Esophagus muscularis mucosa (tissue), 4 donors: ENCODE measurements at regions not wholly inside any gene's neighbourhood (a gene's known extent, or its start where the extent isn't known, plus 50 kb on each side); places are given as distances from the start of the nearest gene placed in this dataset.
"Not testable (repeated sequence)": the region's sequence is repeated elsewhere in the genome, so short reads cannot be mapped to it uniquely, and the experiment has no call there.

Source experiments
- DNase-seq: peaks from one replicate; pipeline ENCODE4 v3.0.0-alpha.2; 2017; ENCODE audit errors: extremely low spot score
- H3K27ac ChIP-seq, 4 donors: fragments of 200-600 bp; sonication (generic); replicated peaks in 1 of 4; 1 replicate in 3 of 4; 2 replicates in 1 of 4; pipeline ENCODE4 v1.5.1; 2016 to 2019; ENCODE audit warnings: mild to moderate bottlenecking in 1 of 4
- H3K27me3 ChIP-seq, 4 donors: fragments of 200-600 bp; sonication (generic); one replicate each; pipeline versions ENCODE4 v1.5.1 to v1.6.0; 2016 to 2019
- H3K36me3 ChIP-seq, 4 donors: fragments of 200-600 bp; sonication (generic); one replicate each; pipeline ENCODE4 v1.5.1; 2016 to 2019
- H3K4me1 ChIP-seq, 4 donors: fragments of 200-600 bp; sonication (generic); one replicate each; pipeline ENCODE4 v1.5.1; 2016 to 2019
- H3K4me3 ChIP-seq, 4 donors: fragments of 200-600 bp; sonication (generic); 1 replicate in 2 of 4; 2 replicates in 2 of 4; pipeline ENCODE4 v1.5.1; 2016 to 2019; ENCODE audit warnings: mild to moderate bottlenecking in 4 of 4, moderate library complexity in 1 of 4
- H3K9me3 ChIP-seq, 4 donors: fragments of 200-600 bp; sonication (generic); 1 replicate in 3 of 4; 2 replicates in 1 of 4; pipeline ENCODE4 v1.5.1; 2016 to 2019
- WGBS: methylation state at CpG from one replicate; pipeline ENCODE4 v1.1.5; 2018; 5-methylcytosine and 5-hydroxymethylcytosine counted together
- intact Hi-C: fragments of 100-400 bp; cut with DNase I; formaldehyde crosslinking; loops from one replicate; pipeline ENCODE4 v1.15.1; 2023

DNA sequence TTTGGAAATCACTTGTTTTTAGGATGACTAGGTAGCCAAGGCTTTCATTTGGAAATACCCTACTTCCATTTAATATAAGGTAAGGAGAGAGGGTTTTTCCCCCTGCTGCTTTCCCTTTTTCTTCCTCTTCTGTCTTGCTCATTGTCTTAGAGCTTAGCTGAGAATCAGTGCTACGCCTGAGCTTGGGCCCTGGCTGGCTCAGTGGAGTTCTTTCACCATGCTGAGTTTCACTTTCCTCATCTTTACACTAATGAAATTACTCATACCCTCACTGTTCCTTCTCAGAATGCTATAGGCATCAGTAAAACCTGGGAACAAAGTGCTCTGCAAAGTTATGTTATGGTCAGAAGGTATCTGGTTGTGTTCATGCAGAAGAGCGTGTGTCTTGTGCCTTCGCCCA is 112.3 kb upstream of the IKBKE start:
- H3K27ac ChIP-seq, intact Hi-C loops, H3K4me3 ChIP-seq, H3K36me3 ChIP-seq, H3K4me1 ChIP-seq, H3K9me3 ChIP-seq, H3K27me3 ChIP-seq, DNase-seq: not testable (repeated sequence)
- 88% methylated on average over 2 of the region's 3 CpGs for WGBS

DNA sequence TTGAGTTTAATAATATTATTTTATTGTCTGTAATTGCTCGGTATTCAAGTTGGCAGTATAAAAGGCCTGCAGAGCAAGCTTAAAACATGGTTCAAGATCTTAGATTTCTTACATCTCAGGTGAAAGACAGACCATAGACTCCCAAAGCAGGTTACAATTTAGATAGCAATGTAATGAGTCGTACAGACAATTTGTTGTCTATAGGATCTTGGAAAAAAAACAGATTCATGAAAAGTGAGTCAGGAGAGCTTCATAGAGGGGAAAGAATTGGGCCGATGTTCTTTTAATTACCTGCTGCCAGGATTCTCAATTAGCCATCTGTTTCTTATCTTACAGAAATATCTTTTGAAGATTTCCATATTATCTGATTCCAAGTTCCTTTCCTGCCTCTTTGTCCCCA is 111.5 kb upstream of the IKBKE start:
- DNase-seq, H3K4me1 ChIP-seq, H3K27me3 ChIP-seq, H3K27ac ChIP-seq, H3K36me3 ChIP-seq, H3K9me3 ChIP-seq, H3K4me3 ChIP-seq, intact Hi-C loops: not testable (repeated sequence)
- 100% methylated on average over 1 of the region's 3 CpGs for WGBS

DNA sequence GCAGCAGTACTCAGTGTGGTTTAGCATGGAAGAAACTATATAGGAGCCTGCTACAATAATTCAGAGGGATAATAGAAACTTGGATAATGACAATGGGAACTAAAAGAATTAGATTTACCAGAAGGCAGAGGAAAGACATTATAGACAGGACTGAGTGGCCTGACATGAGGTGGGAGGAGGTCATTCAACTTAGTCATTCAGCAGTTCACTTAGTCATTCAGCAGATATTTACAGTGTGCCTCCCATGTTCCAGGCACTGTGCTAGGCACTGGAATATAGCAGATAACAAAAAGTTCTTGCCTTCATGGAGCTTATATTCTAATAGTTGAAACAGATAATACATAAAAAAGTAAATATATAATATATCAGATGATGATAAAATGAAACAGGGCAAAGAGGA is 110.9 kb upstream of the IKBKE start:
- DNase-seq, intact Hi-C loops, H3K27ac ChIP-seq, H3K4me1 ChIP-seq, H3K27me3 ChIP-seq, H3K9me3 ChIP-seq, H3K36me3 ChIP-seq, H3K4me3 ChIP-seq: not testable (repeated sequence)

DNA sequence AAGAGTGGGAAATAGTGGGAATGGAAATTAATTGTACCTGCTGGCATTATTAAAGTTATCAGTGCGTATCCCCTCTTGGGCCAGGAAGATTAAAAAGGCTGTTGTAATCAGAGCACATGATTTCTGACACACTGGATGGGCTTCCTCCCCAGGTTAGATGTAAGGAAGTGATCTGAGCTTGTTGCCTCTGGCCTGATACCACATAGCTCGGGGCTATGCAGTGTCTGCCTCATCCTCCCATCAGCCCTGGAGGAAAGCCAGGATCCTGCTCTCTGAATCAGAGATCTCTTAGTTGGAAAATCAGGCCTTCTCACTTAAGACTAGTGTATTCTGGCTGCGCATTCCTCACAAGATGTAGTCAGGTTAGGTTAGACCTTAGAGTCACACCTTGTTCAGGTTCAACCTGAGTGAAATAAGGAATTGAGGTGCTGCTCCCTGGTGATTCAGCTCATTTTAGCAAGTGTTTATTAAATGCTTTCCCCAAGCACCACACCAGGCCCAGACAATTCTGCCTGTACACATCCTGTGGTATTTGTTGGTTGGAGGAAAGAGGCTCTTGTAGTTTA is 108.2 kb upstream of the IKBKE start:
- WGBS = 46% methylated on average over 2 of the region's 3 CpGs
- intact Hi-C loops, H3K27me3 ChIP-seq, H3K36me3 ChIP-seq, H3K27ac ChIP-seq, H3K9me3 ChIP-seq, H3K4me3 ChIP-seq, H3K4me1 ChIP-seq, DNase-seq: not testable (repeated sequence)

DNA sequence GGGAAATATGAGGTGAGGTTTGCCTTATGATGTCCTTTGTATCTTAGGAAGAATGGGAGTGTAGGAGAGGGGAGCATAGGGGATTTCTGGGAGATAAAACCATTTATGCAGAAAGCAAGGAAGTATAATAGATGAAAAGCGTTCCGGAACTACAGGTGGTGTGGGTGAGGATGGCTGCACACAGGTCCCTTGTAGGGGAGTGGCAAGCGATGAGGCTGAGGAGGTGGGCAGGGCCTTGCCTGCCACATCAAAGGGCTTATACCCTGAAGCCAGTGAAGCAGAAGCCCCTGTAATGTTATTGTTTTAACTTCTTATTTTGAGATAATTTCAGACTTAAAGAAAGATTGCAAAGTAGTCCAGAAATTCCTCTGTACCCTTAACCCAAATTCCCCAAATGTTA is 107.3 kb upstream of the IKBKE start:
- DNase-seq, H3K27me3 ChIP-seq, intact Hi-C loops, H3K27ac ChIP-seq, H3K9me3 ChIP-seq, H3K4me1 ChIP-seq, H3K4me3 ChIP-seq, H3K36me3 ChIP-seq: not testable (repeated sequence)
- WGBS = 97% methylated on average over 3 of the region's 3 CpGs

DNA sequence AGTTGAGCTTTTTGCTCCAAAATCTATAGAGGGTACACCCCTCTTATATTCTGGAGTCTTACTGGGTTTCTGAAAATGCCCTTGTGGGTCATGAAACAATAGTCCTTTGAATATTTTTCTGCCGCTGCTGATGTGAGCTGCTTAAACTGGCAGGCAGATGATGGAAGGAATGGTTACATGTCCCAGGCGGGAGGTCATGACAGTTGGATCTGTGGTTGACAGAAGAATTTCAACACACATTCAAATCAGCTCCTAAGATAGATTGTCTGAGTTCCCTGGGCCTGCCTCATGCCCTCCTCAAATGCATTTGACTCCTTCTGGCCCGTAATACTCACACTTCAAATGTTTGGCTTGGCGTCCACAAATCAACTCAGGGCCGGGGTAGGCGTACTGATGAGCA is 105.0 kb upstream of the IKBKE start:
- H3K27ac ChIP-seq, intact Hi-C loops, H3K36me3 ChIP-seq, DNase-seq, H3K9me3 ChIP-seq, H3K4me1 ChIP-seq, H3K4me3 ChIP-seq, H3K27me3 ChIP-seq: not testable (repeated sequence)
- 86% methylated on average over 2 of the region's 6 CpGs for whole genome bisulfite sequencing

DNA sequence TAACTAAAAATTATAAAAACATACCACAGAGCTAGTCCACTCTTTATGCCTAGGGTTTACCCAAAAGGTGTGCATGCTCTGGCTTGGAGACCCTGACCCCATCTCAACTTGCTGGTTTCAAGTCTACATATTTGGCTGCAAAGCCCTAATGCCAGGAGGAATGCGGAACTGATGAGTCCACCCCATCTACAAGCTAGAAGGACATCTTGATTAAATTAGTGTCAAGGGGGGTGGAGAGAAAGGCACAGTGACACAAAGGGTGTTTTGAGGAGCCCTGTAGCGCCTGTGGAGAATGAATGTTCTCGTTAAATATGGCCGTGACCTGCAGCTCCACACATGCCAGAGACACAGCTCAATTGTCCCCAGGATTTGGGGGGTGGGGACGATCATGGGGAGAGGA is 104.1 kb upstream of the IKBKE start:
- H3K27ac ChIP-seq, H3K27me3 ChIP-seq, DNase-seq, H3K9me3 ChIP-seq, H3K36me3 ChIP-seq, H3K4me1 ChIP-seq, H3K4me3 ChIP-seq, intact Hi-C loops: not testable (repeated sequence)
- WGBS = 100% methylated on average over 2 of the region's 5 CpGs

DNA sequence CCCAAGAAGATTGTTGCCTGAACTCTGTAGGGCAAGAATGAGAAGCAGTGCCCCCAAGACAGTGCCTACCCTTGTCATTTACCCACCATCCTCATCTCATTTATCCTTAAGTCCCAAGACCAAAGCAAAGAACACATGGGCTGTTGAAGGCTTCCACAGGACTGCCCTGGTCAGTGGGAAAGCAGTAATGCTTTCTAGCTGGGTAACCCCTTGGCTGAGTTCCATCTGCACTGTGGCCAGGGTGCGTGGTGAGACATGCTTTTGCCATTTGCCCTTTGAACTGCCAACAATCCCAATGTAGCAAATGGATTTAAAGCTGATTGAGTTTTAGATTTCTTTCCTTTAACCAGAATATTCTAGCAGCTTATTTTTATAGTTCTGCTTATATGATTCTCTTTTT is 103.5 kb upstream of the IKBKE start:
- H3K27me3 ChIP-seq, H3K9me3 ChIP-seq, intact Hi-C loops, DNase-seq, H3K27ac ChIP-seq, H3K4me1 ChIP-seq, H3K4me3 ChIP-seq, H3K36me3 ChIP-seq: not testable (repeated sequence)
- WGBS = no CpG with 5 or more reads among the region's 1 CpG

DNA sequence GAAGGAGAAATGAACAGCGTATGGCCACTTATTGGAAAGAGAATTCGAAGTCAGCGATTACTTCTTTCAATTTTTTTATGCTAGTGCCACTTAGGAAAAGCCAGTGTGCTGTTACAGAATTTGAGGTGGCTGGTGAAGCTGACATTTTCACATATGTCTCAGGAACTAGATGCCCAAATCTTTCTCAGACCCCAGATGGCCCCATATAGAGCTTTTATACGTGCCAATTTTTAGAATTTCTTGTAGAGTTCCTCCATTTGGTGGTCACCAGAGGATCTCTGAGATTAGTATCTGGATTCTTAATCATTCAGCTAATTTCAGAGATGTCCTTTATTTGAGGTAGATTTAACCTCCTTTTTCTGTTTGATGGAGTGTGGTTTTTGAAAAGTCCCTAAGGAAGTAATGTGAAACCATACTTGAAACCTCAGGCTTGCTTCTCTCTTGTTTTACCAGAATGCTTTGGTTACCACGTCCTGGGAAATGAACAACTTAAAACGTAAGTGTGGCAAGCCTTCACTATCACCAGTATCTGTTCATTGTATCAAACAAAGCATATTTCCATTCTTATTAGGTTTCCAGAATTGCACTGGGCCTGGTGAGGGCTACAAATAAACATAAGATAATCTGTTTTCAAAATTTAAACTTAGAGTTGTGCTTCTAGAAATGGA is 102.2 kb upstream of the IKBKE start:
- H3K27ac ChIP-seq, intact Hi-C loops, H3K36me3 ChIP-seq, H3K27me3 ChIP-seq, H3K4me1 ChIP-seq, H3K4me3 ChIP-seq, DNase-seq, H3K9me3 ChIP-seq: not testable (repeated sequence)
- no CpG with 5 or more reads among the region's 6 CpGs for WGBS

DNA sequence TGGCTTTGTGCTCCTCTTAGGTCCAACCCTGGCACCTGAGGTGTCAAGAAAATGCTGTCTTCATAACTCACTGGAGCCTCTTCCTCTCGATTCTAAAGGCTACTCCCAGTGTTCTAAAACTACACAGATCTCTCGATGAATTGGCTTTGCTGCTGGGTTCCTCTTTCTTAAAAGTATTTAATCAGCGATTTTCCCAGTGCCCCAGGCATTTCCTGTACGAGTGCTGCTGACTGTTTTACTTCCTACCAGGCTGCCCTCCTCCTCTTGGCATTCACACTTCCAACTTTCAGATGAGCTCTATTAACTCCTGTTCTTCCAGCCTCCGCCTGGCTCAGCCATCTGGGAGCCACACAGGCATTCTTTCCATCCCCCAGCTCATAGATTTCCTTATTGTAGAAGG is 95.6 kb upstream of the IKBKE start:
- H3K27me3 ChIP-seq, H3K4me1 ChIP-seq, H3K4me3 ChIP-seq, H3K9me3 ChIP-seq, intact Hi-C loops, H3K36me3 ChIP-seq, H3K27ac ChIP-seq, DNase-seq: not testable (repeated sequence)
- no CpG with 5 or more reads among the region's 5 CpGs for WGBS

DNA sequence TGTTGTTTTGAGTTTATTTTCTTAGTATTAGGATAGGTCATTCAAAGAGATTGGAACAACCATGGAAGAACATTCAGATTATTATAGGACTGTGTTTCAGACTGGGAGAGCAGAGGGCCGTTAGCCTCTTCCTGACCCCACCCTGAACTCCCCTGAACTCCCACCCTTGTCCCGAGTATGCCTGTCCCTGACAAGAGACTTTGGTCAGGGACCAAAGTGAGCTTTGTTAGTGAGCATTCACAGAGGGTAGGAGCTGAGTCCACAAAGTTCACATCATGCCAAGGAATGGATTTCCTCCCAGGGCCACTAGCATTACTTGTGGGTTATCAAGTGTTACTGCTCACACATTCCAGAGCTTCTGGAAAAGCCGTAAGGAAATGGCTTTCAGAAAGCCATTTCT is 94.7 kb upstream of the IKBKE start:
- WGBS = 58% methylated on average over 2 of the region's 3 CpGs
- DNase-seq, H3K9me3 ChIP-seq, H3K4me3 ChIP-seq, H3K27me3 ChIP-seq, H3K4me1 ChIP-seq, H3K36me3 ChIP-seq, intact Hi-C loops: not testable (repeated sequence)
- H3K27ac ChIP-seq = peak overlapping the region in 1 of 4 donors; percentile 7

DNA sequence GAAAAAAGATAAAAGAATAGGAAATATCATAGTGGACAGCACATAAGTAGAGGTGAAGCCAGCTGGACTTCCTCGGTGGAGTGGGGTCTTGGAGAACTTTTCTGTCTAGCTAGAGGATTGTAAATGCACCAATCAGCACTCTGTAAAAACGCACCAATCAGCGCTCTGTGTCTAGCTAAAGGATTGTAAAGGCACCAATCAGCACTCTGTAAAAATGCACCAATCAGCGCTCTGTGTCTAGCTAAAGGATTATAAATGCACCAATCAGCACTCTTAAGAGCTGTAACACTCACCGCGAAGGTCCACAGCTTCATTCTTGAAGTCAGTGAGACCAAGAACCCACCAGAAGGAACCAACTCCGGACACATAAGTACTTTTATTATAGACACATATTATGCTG is 91.8 kb upstream of the IKBKE start:
- WGBS = 94% methylated on average over 7 of the region's 7 CpGs
- H3K27me3 ChIP-seq, H3K4me3 ChIP-seq, H3K36me3 ChIP-seq, H3K9me3 ChIP-seq, H3K4me1 ChIP-seq, DNase-seq, intact Hi-C loops, H3K27ac ChIP-seq: not testable (repeated sequence)

DNA sequence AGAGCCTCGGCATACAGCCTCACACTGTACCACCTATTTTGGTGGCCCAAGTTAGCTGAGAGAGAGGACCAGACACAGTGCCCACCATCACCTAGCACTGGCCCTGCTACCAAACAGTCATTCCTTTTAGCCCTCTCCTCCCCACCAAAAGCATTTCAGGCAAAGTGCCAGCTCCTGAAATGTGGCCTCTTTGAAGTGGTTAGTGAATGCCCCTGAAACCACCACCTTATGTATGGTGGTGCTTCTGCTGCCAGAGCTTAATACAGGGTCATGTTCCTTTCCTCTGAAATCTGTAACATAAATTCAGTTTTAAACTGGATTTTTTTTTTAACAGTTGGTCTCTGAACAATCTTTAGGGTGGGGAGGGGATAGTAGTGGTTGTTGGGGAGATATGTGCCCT is 91.0 kb upstream of the IKBKE start:
- DNase-seq, H3K27me3 ChIP-seq, H3K4me1 ChIP-seq, H3K9me3 ChIP-seq, intact Hi-C loops, H3K4me3 ChIP-seq, H3K27ac ChIP-seq, H3K36me3 ChIP-seq: not testable (repeated sequence)
- WGBS = no CpG with 5 or more reads among the region's 1 CpG
